Esophagus squamous epithelium (tissue), 4 donors: ENCODE measurements at regions not wholly inside any gene's neighbourhood (a gene's known extent, or its start where the extent isn't known, plus 50 kb on each side); places are given as distances from the start of the nearest gene placed in this dataset.

ENCODE experiments used
- POLR2A ChIP-seq, 4 donors: fragments of 450-650 bp; IDR thresholded peaks; one replicate each; pipeline ENCODE4 v1.6.1; 2017; ENCODE audit warnings: antibody characterized with exemption in 4 of 4, mild to moderate bottlenecking in 4 of 4, moderate library complexity in 3 of 4
- TF ChIP-seq, protein P1 (sequence below), 6 experiments: fragments of 450-650 bp in 4 of 6; fragments of 200-600 bp in 2 of 6; sonication (generic) in 2 of 6; IDR thresholded peaks; one replicate each; pipeline ENCODE4 v1.5.1; 2016 to 2019; ENCODE audit warnings: antibody characterized with exemption in 6 of 6, mild to moderate bottlenecking in 4 of 6, moderate library complexity in 4 of 6

DNA sequence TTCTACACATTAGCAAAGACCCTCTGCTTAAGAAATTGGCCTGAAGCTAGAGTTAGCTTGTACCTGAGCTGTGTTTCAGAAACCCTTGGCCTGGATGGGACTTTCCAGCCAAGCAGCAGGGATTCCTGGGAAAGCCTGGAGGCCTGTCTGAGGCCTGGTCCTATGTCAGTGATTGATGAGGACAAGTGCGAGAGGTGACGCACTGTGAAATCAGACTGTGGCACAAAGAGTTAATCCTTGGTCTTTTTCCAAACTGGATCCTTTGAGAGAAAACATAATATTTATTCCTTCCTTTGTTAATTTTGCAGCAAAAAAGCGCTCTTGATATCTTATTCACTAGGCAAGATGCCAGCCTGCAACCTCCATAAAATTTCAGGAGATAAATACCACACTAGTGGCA is 225.0 kb upstream of the ATP11B start:
- TF ChIP-seq, protein P1, sequence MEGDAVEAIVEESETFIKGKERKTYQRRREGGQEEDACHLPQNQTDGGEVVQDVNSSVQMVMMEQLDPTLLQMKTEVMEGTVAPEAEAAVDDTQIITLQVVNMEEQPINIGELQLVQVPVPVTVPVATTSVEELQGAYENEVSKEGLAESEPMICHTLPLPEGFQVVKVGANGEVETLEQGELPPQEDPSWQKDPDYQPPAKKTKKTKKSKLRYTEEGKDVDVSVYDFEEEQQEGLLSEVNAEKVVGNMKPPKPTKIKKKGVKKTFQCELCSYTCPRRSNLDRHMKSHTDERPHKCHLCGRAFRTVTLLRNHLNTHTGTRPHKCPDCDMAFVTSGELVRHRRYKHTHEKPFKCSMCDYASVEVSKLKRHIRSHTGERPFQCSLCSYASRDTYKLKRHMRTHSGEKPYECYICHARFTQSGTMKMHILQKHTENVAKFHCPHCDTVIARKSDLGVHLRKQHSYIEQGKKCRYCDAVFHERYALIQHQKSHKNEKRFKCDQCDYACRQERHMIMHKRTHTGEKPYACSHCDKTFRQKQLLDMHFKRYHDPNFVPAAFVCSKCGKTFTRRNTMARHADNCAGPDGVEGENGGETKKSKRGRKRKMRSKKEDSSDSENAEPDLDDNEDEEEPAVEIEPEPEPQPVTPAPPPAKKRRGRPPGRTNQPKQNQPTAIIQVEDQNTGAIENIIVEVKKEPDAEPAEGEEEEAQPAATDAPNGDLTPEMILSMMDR (IDR thresholded peaks at IDR 0.05) = no peak
- TF ChIP-seq POLR2A (IDR thresholded peaks at IDR 0.05) = no peak
